Gastroesophageal sphincter (tissue), 4 donors: ENCODE measurements at regions not wholly inside any gene's neighbourhood (a gene's known extent, or its start where the extent isn't known, plus 50 kb on each side); places are given as distances from the start of the nearest gene placed in this dataset.

Experiments
- ATAC-seq: fragments of 150-250 bp; one replicate; pipeline ENCODE4 v1.9.1; 2016; ENCODE audit warnings: mild to moderate bottlenecking, moderate library complexity
- H3K27ac ChIP-seq, 4 donors: fragments of 200-600 bp; sonication (generic) in 3 of 4; 1 replicate in 3 of 4; 2 replicates in 1 of 4; pipeline ENCODE4 v1.5.1; 2016 to 2019
- H3K27me3 ChIP-seq: fragments of 200-600 bp; sonication (generic); one replicate; pipeline ENCODE4 v1.5.1; 2019
- H3K36me3 ChIP-seq, 2 donors: fragments of 200-600 bp; sonication (generic); one replicate each; pipeline ENCODE4 v1.5.1; 2019; ENCODE audit warnings: control low read depth in 1 of 2
- H3K4me1 ChIP-seq, 3 donors: fragments of 200-600 bp; sonication (generic); 1 replicate in 2 of 3; 2 replicates in 1 of 3; pipeline ENCODE4 v1.5.1; 2016 to 2019; ENCODE audit warnings: control low read depth in 2 of 3
- H3K4me3 ChIP-seq, 2 donors: fragments of 200-600 bp; sonication (generic); one replicate each; pipeline ENCODE4 v1.5.1; 2019; ENCODE audit warnings: mild to moderate bottlenecking in 1 of 2, moderate library complexity in 1 of 2
- H3K9me3 ChIP-seq, 3 donors: fragments of 200-600 bp; sonication (generic); one replicate each; pipeline ENCODE4 v1.5.1; 2017 to 2019; ENCODE audit warnings: control low read depth in 2 of 3
- CTCF ChIP-seq, 4 experiments: fragments of 200-600 bp in 2 of 4; fragments of 450-650 bp in 2 of 4; sonication (generic) in 1 of 4; IDR thresholded peaks; one replicate each; pipeline ENCODE4 v1.5.1; 2017 to 2019; ENCODE audit warnings: antibody characterized with exemption in 4 of 4, mild to moderate bottlenecking in 2 of 4, moderate library complexity in 2 of 4
- EP300 ChIP-seq: sonication (generic); formaldehyde crosslinking; IDR thresholded peaks from one replicate; pipeline ENCODE4 v1.6.1; 2017; ENCODE audit warnings: antibody characterized with exemption, mild to moderate bottlenecking
- POLR2A ChIP-seq, 2 donors: fragments of 450-650 bp; IDR thresholded peaks; one replicate each; pipeline ENCODE4 v1.6.1; 2017; ENCODE audit warnings: antibody characterized with exemption in 2 of 2, mild to moderate bottlenecking in 2 of 2, moderate library complexity in 1 of 2
- POLR2AphosphoS5 ChIP-seq: sonication (generic); formaldehyde crosslinking; IDR thresholded peaks from one replicate; pipeline ENCODE4 v1.6.1; 2017; ENCODE audit warnings: antibody characterized with exemption
- WGBS, 2 donors: methylation state at CpG; one replicate each; pipeline ENCODE4 v1.1.5; 2018; ENCODE audit warnings: low coverage in 1 of 2; 5-methylcytosine and 5-hydroxymethylcytosine counted together

GRCh38 chr6:43935921-43936439 is 166.0 kb downstream of the VEGFA start:
- 50 to 78% methylated on average over 2 to 3 of the region's 4 CpGs for WGBS, 2 donors
- Histone ChIP-seq H3K9me3 (no peaks in the 10 kb centered on the region), H3K36me3 (no peaks in the 10 kb centered on the region), H3K27me3 (no peaks in the 10 kb centered on the region), H3K4me1 (no peaks in the 10 kb centered on the region), H3K4me3 (no peak overlapping the region), H3K27ac (no peak overlapping the region)
- TF ChIP-seq CTCF (IDR thresholded peaks at IDR 0.05), result no peak
- TF ChIP-seq EP300, result no peak
- no peak for TF ChIP-seq POLR2AphosphoS5
- no peak for TF ChIP-seq POLR2A (IDR thresholded peaks at IDR 0.05)
- no peak for ATAC-seq

GRCh38 chr6:43934803-43935602 is 165.0 kb downstream of the VEGFA start:
- Histone ChIP-seq H3K36me3 (no peaks in the 10 kb centered on the region), H3K9me3 (no peaks in the 10 kb centered on the region), H3K4me1 (no peaks in the 10 kb centered on the region), H3K27ac (no peak overlapping the region), H3K27me3 (no peaks in the 10 kb centered on the region), H3K4me3 (no peak overlapping the region)
- WGBS, 2 donors, result 88 to 100% methylated on average over 2 to 8 of the region's 9 CpGs
- TF ChIP-seq EP300 (no peak), CTCF (IDR thresholded peaks at IDR 0.05) (no peak), POLR2AphosphoS5 (no peak), POLR2A (IDR thresholded peaks at IDR 0.05) (no peak)
- ATAC-seq, result no peak

GRCh38 chr6:43934183-43934802 is 164.3 kb downstream of the VEGFA start:
- TF ChIP-seq CTCF (IDR thresholded peaks at IDR 0.05) (no peak), POLR2A (IDR thresholded peaks at IDR 0.05) (no peak)
- Histone ChIP-seq H3K9me3 (no peaks in the 10 kb centered on the region), H3K4me1 (no peaks in the 10 kb centered on the region), H3K4me3 (no peak overlapping the region), H3K27me3 (no peaks in the 10 kb centered on the region), H3K27ac (peak overlapping the region in 2 of 4 donors; percentile 24 to 59), H3K36me3 (no peaks in the 10 kb centered on the region)
- no peak for ATAC-seq
- 84% methylated on average over 3 of the region's 4 CpGs; no CpG with 5 or more reads in 1 of the 2 donors for WGBS, 2 donors

- Histone ChIP-seq H3K27ac (peak overlapping the region in 3 of 4 donors; percentile 24 to 70 (median 59)), H3K27me3 (no peaks in the 10 kb centered on the region), H3K36me3 (no peaks in the 10 kb centered on the region), H3K9me3 (no peaks in the 10 kb centered on the region), H3K4me1 (no peaks in the 10 kb centered on the region), H3K4me3 (no peak overlapping the region)
- TF ChIP-seq CTCF (IDR thresholded peaks at IDR 0.05) (no peak), POLR2A (IDR thresholded peaks at IDR 0.05) (no peak), EP300 (no peak), POLR2AphosphoS5 (no peak)
- ATAC-seq, result no peak
- WGBS, 2 donors, result 0 to 45% methylated on average over 2 to 9 of the region's 19 CpGs
These were observed 163.3 kb downstream of the VEGFA start for GRCh38 chr6:43933148-43933885.
